ENCODE measurements at regions not wholly inside any gene's neighbourhood (a gene's known extent, or its start where the extent isn't known, plus 50 kb on each side); places are given as distances from the start of the nearest gene placed in this dataset.

DNA sequence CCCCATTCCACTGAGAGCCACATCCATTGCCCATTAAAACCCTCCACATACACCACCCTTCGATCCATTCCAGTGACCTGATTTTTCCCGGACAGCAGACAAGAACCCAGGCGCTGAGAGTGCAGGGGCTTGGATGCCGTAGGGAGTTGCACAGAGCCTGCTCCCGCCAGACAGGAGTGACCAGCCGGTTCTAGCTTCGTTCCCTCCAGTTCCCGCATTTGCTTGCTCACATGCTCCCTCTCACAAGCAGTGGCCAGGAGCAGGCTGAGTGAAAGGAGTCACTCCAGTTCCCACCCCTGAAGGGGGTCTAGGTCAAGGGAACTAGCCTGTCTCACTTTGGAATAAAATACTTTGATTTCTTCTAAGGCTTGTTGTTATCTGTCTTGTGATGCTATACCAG is 119.5 kb downstream of the SKIDA1 start:
- no peak for TF ChIP-seq CTCF (IDR thresholded peaks at IDR 0.05 in 8 of 11, conservative IDR thresholded peaks at IDR 0.05 in 3 of 11)
- no peak for TF ChIP-seq POLR2AphosphoS5 (IDR thresholded peaks at IDR 0.05)
